BJ (cell line): ENCODE measurements at regions not wholly inside any gene's neighbourhood (a gene's known extent, or its start where the extent isn't known, plus 50 kb on each side); places are given as distances from the start of the nearest gene placed in this dataset.

Experiments used
- CTCF ChIA-PET: fragments of 350-600 bp; formaldehyde crosslinking; extraction: SDS; loops from one replicate; lab custom pipeline; 2021; ENCODE audit warnings: antibody characterized with exemption, inconsistent platforms; lab: Yijun Ruan, JAX
- POLR2A ChIA-PET: fragments of 300-600 bp; sonication (Branson Sonifier 250); formaldehyde crosslinking; extraction: SDS; loops from one replicate; lab custom pipeline; 2021; ENCODE audit warnings: antibody characterized with exemption; lab: Charles Lee
- DNase-seq: peaks from one replicate; pipeline ENCODE4 v3.0.0-alpha.2; 2011; ENCODE audit warnings: low read depth
- H3K27me3 ChIP-seq: 2 replicates; pipeline ENCODE4 v1.6.0; 2011; ENCODE audit warnings: low read length; ENCODE audit not compliant: control insufficient read depth, insufficient read depth
- H3K36me3 ChIP-seq: 2 replicates; pipeline ENCODE4 v1.5.1; 2011; ENCODE audit warnings: low read length; ENCODE audit not compliant: control insufficient read depth, insufficient read depth
- H3K4me3 ChIP-seq: 2 replicates; pipeline ENCODE4 v1.5.1; 2011; ENCODE audit warnings: low read depth, mild to moderate bottlenecking, control low read depth, low read length
- CTCF ChIP-seq: IDR thresholded peaks from 2 replicates; pipeline ENCODE4 v1.5.1; 2011; ENCODE audit warnings: low read depth, mild to moderate bottlenecking, control low read depth, inconsistent platforms, low read length, moderate library complexity; ENCODE audit not compliant: insufficient read depth

GRCh38 chr11:109869536-109869935 lies 223.7 kb upstream of the ZC3H12C start:
- ChIA-PET POLR2A (no interaction called here), CTCF (no interaction called here)
- no peaks in the 10 kb centered on the region for H3K36me3 ChIP-seq
- TF ChIP-seq CTCF = no peak
- H3K27me3 ChIP-seq = no peaks in the 10 kb centered on the region
- DNase-seq = no peak
- no peak overlapping the region for H3K4me3 ChIP-seq

- DNase-seq = no peak
- POLR2A ChIA-PET = no interaction called here
- no peak overlapping the region for H3K4me3 ChIP-seq
- no peaks in the 10 kb centered on the region for H3K27me3 ChIP-seq
- TF ChIP-seq CTCF = no peak
- no peaks in the 10 kb centered on the region for H3K36me3 ChIP-seq
- CTCF ChIA-PET = no interaction called here
Observed at GRCh38 chr11:109870297-109870696, 222.9 kb upstream of the ZC3H12C start.

DNA sequence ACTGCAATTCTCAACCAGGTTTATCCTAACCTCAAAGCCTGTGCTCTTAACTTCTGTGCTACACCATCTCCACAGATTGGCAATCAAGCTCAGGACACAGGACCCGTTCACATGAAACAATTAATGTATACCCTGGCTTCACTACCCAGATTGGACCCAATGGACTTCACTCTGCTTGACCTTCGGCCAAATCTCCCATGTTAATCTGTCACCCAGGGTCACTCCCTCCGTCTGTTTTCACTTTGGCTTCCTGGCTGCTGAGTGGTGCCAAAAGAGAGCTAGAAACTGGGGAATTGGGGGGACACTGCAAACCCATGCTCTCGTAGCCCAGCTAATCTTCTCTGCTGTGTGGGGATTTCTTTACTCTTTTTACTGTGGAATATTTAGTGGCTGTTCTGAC lies 216.1 kb upstream of the ZC3H12C start:
- DNase-seq = no peak
- CTCF ChIA-PET = no interaction called here
- Histone ChIP-seq H3K4me3 (no peak overlapping the region), H3K27me3 (no peaks in the 10 kb centered on the region), H3K36me3 (no peaks in the 10 kb centered on the region)
- POLR2A ChIA-PET = no interaction called here
- TF ChIP-seq CTCF = no peak

- CTCF ChIA-PET = no interaction called here
- TF ChIP-seq CTCF = no peak
- no peak for DNase-seq
- no peaks in the 10 kb centered on the region; the same call in 1 of the 2 replicates for H3K27me3 ChIP-seq
- no peaks in the 10 kb centered on the region for H3K36me3 ChIP-seq
- POLR2A ChIA-PET = no interaction called here
- no peak overlapping the region for H3K4me3 ChIP-seq
Observed at GRCh38 chr11:109884501-109884900, 208.7 kb upstream of the ZC3H12C start.

DNA sequence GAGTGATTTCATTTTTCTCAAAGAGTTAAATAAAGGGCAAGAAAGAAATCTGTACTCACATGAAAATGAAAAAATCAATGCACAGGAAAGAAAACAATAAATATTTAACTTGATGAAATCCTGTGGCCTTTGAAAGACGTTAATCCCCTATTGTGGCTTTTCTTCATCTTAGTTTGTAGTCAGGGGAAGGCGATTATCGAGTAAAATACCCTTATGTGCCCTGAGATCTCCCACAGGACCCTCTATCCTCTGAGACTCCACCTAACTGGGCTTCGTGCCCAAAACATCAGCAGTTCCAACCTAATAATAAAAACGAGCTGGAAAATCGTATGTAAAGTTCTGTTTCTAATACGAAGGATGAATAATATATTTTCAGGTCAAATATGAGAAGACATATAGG lies 208.2 kb upstream of the ZC3H12C start:
- no peak for DNase-seq
- Histone ChIP-seq H3K4me3 (no peak overlapping the region), H3K27me3 (no peaks in the 10 kb centered on the region; the same call in 1 of the 2 replicates), H3K36me3 (no peaks in the 10 kb centered on the region)
- ChIA-PET CTCF (no interaction called here), POLR2A (no interaction called here)
- TF ChIP-seq CTCF = no peak
